Ovary (tissue), 3 donors: ENCODE measurements at regions not wholly inside any gene's neighbourhood (a gene's known extent, or its start where the extent isn't known, plus 50 kb on each side); places are given as distances from the start of the nearest gene placed in this dataset.

Experiments used
- CTCF ChIP-seq, 3 donors: fragments of 450-650 bp in 2 of 3; fragments of 200-600 bp in 1 of 3; IDR thresholded peaks; one replicate each; pipeline versions ENCODE4 v1.5.1 to v1.8.0; 2016 to 2022; ENCODE audit warnings: antibody characterized with exemption in 3 of 3, mild to moderate bottlenecking in 1 of 3
- POLR2A ChIP-seq: fragments of 450-650 bp; IDR thresholded peaks from one replicate; pipeline ENCODE4 v1.6.1; 2017; ENCODE audit warnings: antibody characterized with exemption, mild to moderate bottlenecking, moderate library complexity
- donor health status: DM: no; HTN: no; CAD: no.

GRCh38 chr1:239023732-239024360 lies 362.5 kb upstream of the CHRM3 start:
- TF ChIP-seq POLR2A (no peak), CTCF (IDR thresholded peaks at IDR 0.05) (no peak)
